WTC11 (cell line): ENCODE measurements at regions not wholly inside any gene's neighbourhood (a gene's known extent, or its start where the extent isn't known, plus 50 kb on each side); places are given as distances from the start of the nearest gene placed in this dataset.

Experiments used
- CTCF ChIP-seq: fragments of 200-600 bp; IDR thresholded peaks from 2 replicates; pipeline ENCODE4 v1.8.0; 2022; ENCODE audit warnings: antibody characterized with exemption
- TP53 ChIP-seq: sonication (generic); formaldehyde crosslinking; IDR thresholded peaks from 2 replicates; pipeline ENCODE4 v1.8.1; 2023; ENCODE audit warnings: mild to moderate bottlenecking, missing genetic modification reagents

- TF ChIP-seq CTCF = no peak
- TF ChIP-seq TP53 = no peak
Measured at GRCh38 chr13:42393573-42394360, 121.8 kb downstream of the AKAP11 start.
